A673 (cell line): ENCODE measurements at regions not wholly inside any gene's neighbourhood (a gene's known extent, or its start where the extent isn't known, plus 50 kb on each side); places are given as distances from the start of the nearest gene placed in this dataset.

ENCODE experiments used
- CTCF ChIP-seq: fragments of 300-800, 200-600 bp; sonication (generic); conservative IDR thresholded peaks from 2 replicates; pipeline ENCODE4 v1.5.1; 2017; ENCODE audit warnings: low read depth, mild to moderate bottlenecking, antibody characterized with exemption, low read length, moderate library complexity, mixed read lengths
- EZH2 ChIP-seq: fragments of 200-600 bp; sonication (generic); IDR thresholded peaks from 2 replicates; pipeline ENCODE4 v1.6.1; 2017; ENCODE audit warnings: borderline replicate concordance, low read depth, mild to moderate bottlenecking, mixed read lengths, antibody characterized with exemption, low read length; ENCODE audit not compliant: poor library complexity, severe bottlenecking

- no peak for TF ChIP-seq CTCF
- TF ChIP-seq EZH2, result no peak
Measured at GRCh38 chr1:37294529-37294928, 179.9 kb upstream of the ZC3H12A start.
